ENCODE measurements at regions not wholly inside any gene's neighbourhood (a gene's known extent, or its start where the extent isn't known, plus 50 kb on each side); places are given as distances from the start of the nearest gene placed in this dataset.

DNA sequence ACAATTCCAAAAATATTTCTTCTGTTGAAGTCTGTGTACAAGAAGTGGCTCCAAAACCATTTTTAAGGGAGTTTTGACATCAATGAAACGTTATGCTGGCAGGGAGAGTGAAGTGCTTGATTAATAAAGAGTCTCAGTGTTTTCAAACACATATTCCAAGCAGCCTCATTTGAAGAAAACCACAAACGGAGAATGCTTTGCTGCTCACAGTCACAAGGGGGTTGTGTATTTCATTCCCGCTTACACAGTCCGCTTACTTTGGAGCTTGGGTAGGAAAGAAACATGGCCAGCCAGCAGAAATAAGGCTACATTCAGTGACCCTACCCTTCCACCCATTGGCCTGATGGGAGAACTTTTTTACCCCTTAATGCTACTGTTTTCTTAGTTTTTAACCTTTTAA is 586.2 kb downstream of the RAB28 start:
- Histone ChIP-seq H3K79me2 (ENCODE audit: low read length) (no peaks in the 10 kb centered on the region), H3K4me3 (ENCODE audit: low read length) (no peak overlapping the region), H3F3A (ENCODE audit: low read length, unreplicated experiment) (no peaks in the 10 kb centered on the region), H3K27ac (ENCODE audit: low read length) (no peak overlapping the region), H3K36me3 (ENCODE audit: low read depth, low read length) (no peaks in the 10 kb centered on the region), H4K20me1 (ENCODE audit: low read length) (no peaks in the 10 kb centered on the region), H3K9me2 (replicated peaks; ENCODE audit: low read length) (no peaks in the 10 kb centered on the region), H3K9ac (ENCODE audit: low read length) (no peak overlapping the region), H3K9me3 (ENCODE audit: low read length) (no peaks in the 10 kb centered on the region), H2AFZ (ENCODE audit: low read length) (no peak overlapping the region), H3K4me2 (ENCODE audit: low read length) (no peak overlapping the region), H3K4me1 (ENCODE audit: insufficient read depth, low read length) (no peaks in the 10 kb centered on the region), H3K27me3 (ENCODE audit: low read length) (no peaks in the 10 kb centered on the region)
- TF ChIP-seq EZH2 (IDR thresholded peaks at IDR 0.05; ENCODE audit: low read length, unreplicated experiment): no peak
- no peak for TF ChIP-seq EZH2phosphoT487 (IDR thresholded peaks at IDR 0.05; ENCODE audit: borderline replicate concordance, low read length)
- TF ChIP-seq, protein P1, sequence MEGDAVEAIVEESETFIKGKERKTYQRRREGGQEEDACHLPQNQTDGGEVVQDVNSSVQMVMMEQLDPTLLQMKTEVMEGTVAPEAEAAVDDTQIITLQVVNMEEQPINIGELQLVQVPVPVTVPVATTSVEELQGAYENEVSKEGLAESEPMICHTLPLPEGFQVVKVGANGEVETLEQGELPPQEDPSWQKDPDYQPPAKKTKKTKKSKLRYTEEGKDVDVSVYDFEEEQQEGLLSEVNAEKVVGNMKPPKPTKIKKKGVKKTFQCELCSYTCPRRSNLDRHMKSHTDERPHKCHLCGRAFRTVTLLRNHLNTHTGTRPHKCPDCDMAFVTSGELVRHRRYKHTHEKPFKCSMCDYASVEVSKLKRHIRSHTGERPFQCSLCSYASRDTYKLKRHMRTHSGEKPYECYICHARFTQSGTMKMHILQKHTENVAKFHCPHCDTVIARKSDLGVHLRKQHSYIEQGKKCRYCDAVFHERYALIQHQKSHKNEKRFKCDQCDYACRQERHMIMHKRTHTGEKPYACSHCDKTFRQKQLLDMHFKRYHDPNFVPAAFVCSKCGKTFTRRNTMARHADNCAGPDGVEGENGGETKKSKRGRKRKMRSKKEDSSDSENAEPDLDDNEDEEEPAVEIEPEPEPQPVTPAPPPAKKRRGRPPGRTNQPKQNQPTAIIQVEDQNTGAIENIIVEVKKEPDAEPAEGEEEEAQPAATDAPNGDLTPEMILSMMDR (conservative IDR thresholded peaks at IDR 0.05; ENCODE audit: low read depth, low read length): no peak
- ATAC-seq (no peak), DNase-seq (no peak)
- intact Hi-C loops (cut with micrococcal nuclease): no loop called here
- ChIA-PET CTCF (no interaction called here), POLR2A (ENCODE audit: unreplicated experiment) (no interaction called here)
- no TSS peak for BruUV-seq (replicated peaks)

DNA sequence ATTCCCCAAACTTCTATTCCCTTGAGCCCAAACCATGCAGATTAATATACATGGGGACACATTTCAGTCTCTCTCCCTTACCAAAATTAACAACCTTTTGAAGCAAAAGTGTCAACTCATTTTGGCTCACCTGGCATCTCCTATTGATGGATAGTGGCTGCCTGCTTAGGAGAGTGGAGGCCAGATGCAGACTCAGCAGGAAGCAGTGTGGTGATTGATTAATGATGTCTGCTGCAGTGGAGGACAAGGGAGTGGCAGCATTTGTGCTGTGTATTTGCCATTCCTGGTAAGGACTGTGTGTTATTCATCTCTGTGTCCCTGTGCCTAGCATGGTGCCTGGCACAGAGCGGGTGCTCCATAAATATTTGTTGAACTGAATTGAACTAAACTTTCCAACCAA is 590.1 kb downstream of the RAB28 start:
- no peak overlapping the region for H2AFZ ChIP-seq (ENCODE audit: low read length)
- no peak overlapping the region for H3K4me3 ChIP-seq (ENCODE audit: low read length)
- ChIA-PET POLR2A (ENCODE audit: unreplicated experiment) (no interaction called here), CTCF (no interaction called here)
- no peak overlapping the region for H3K9ac ChIP-seq (ENCODE audit: low read length)
- no TSS peak for BruUV-seq (replicated peaks)
- intact Hi-C loops (cut with micrococcal nuclease): no loop called here
- no peaks in the 10 kb centered on the region for H3K27me3 ChIP-seq (ENCODE audit: low read length)
- H3K79me2 ChIP-seq (ENCODE audit: low read length): no peaks in the 10 kb centered on the region
- DNase-seq (no peak), ATAC-seq (no peak)
- H3K27ac ChIP-seq (ENCODE audit: low read length): no peak overlapping the region
- no peaks in the 10 kb centered on the region for H3K9me2 ChIP-seq (replicated peaks; ENCODE audit: low read length)
- no peaks in the 10 kb centered on the region for H3F3A ChIP-seq (ENCODE audit: low read length, unreplicated experiment)
- no peak for TF ChIP-seq EZH2phosphoT487 (IDR thresholded peaks at IDR 0.05; ENCODE audit: borderline replicate concordance, low read length)
- no peak for TF ChIP-seq EZH2 (IDR thresholded peaks at IDR 0.05; ENCODE audit: low read length, unreplicated experiment)
- TF ChIP-seq, protein P1 (conservative IDR thresholded peaks at IDR 0.05; ENCODE audit: low read depth, low read length): no peak
- H3K4me1 ChIP-seq (ENCODE audit: insufficient read depth, low read length): no peaks in the 10 kb centered on the region
- H3K9me3 ChIP-seq (ENCODE audit: low read length): no peaks in the 10 kb centered on the region
- H3K36me3 ChIP-seq (ENCODE audit: low read depth, low read length): no peaks in the 10 kb centered on the region
- H4K20me1 ChIP-seq (ENCODE audit: low read length): no peaks in the 10 kb centered on the region
- H3K4me2 ChIP-seq (ENCODE audit: low read length): no peak overlapping the region

DNA sequence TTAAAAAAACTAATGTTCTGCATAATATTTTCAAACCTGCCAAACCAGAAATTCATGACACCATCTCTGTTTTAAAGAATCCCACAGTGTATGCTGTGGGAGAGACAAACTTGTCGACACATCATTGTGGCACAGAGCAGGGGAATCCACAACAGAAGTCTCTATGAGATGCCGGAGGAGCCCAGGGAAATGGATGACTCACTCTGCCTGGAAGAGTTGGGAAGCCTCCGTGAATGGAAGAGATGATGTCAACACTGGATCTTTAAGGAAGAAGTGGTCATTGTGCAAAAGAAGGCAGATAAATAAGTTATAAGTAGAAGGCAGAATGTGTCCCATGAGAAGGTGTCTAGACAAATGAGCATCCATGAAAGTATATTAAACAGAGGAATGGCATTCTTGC is 595.1 kb downstream of the RAB28 start:
- no peaks in the 10 kb centered on the region for H3K36me3 ChIP-seq (ENCODE audit: low read depth, low read length)
- CTCF ChIA-PET: no interaction called here
- no peaks in the 10 kb centered on the region for H3K4me1 ChIP-seq (ENCODE audit: insufficient read depth, low read length)
- intact Hi-C loops (cut with micrococcal nuclease): no loop called here
- H3K9me2 ChIP-seq (replicated peaks; ENCODE audit: low read length): no peaks in the 10 kb centered on the region
- DNase-seq (no peak), ATAC-seq (no peak)
- H3K79me2 ChIP-seq (ENCODE audit: low read length): no peaks in the 10 kb centered on the region
- H4K20me1 ChIP-seq (ENCODE audit: low read length): no peaks in the 10 kb centered on the region
- POLR2A ChIA-PET (ENCODE audit: unreplicated experiment): no interaction called here
- no peak overlapping the region for H3K9ac ChIP-seq (ENCODE audit: low read length)
- H3K27ac ChIP-seq (ENCODE audit: low read length): no peak overlapping the region
- H3K9me3 ChIP-seq (ENCODE audit: low read length): no peaks in the 10 kb centered on the region
- H3K4me3 ChIP-seq (ENCODE audit: low read length): no peak overlapping the region
- no peak overlapping the region for H3K4me2 ChIP-seq (ENCODE audit: low read length)
- H2AFZ ChIP-seq (ENCODE audit: low read length): no peak overlapping the region
- H3F3A ChIP-seq (ENCODE audit: low read length, unreplicated experiment): no peaks in the 10 kb centered on the region
- TF ChIP-seq EZH2phosphoT487 (IDR thresholded peaks at IDR 0.05; ENCODE audit: borderline replicate concordance, low read length) (no peak), EZH2 (IDR thresholded peaks at IDR 0.05; ENCODE audit: low read length, unreplicated experiment) (no peak)
- TF ChIP-seq, protein P1 (conservative IDR thresholded peaks at IDR 0.05; ENCODE audit: low read depth, low read length): no peak
- no TSS peak for BruUV-seq (replicated peaks)
- no peaks in the 10 kb centered on the region for H3K27me3 ChIP-seq (ENCODE audit: low read length)

Measured in PC-3 (cell line).